HEK293T (cell line): ENCODE measurements at regions not wholly inside any gene's neighbourhood (a gene's known extent, or its start where the extent isn't known, plus 50 kb on each side); places are given as distances from the start of the nearest gene placed in this dataset.

Source experiments
- BHLHE40 ChIP-seq: fragments of 450-650 bp; IDR thresholded peaks from 2 replicates; pipeline ENCODE4 v1.6.1; 2016; ENCODE audit warnings: mild to moderate bottlenecking, moderate library complexity, borderline replicate concordance
- FOXK2 ChIP-seq: fragments of 450-650 bp; IDR thresholded peaks from 2 replicates; pipeline ENCODE4 v1.6.1; 2016; ENCODE audit warnings: mild to moderate bottlenecking
- L3MBTL2 ChIP-seq: fragments of 450-650 bp; conservative IDR thresholded peaks from 2 replicates; pipeline ENCODE4 v1.6.1; 2016; ENCODE audit warnings: mild to moderate bottlenecking
- PKNOX1 ChIP-seq: fragments of 450-650 bp; IDR thresholded peaks from 2 replicates; pipeline ENCODE4 v1.6.1; 2016
- SP1 ChIP-seq: fragments of 450-650 bp; IDR thresholded peaks from 2 replicates; pipeline ENCODE4 v1.6.1; 2017
- SUZ12 ChIP-seq: fragments of 450-650 bp; IDR thresholded peaks from 2 replicates; pipeline ENCODE4 v1.6.1; 2016; ENCODE audit warnings: mild to moderate bottlenecking

- TF ChIP-seq BHLHE40, result no peak
- no peak for TF ChIP-seq FOXK2
- no peak for TF ChIP-seq SP1
- no peak for TF ChIP-seq PKNOX1
- no peak for TF ChIP-seq SUZ12
- peak; percentile 74 for TF ChIP-seq L3MBTL2
These were observed 444.0 kb upstream of the ZNF608 start for GRCh38 chr5:125190232-125191087.
